ENCODE measurements at regions not wholly inside any gene's neighbourhood (a gene's known extent, or its start where the extent isn't known, plus 50 kb on each side); places are given as distances from the start of the nearest gene placed in this dataset.

- no peaks in the 10 kb centered on the region for H3K27me3 ChIP-seq
- intact Hi-C loops (cut with DNase I), result loop anchor here (5.0 kb wide), 2 partner anchors 84 to 164 kb away; no protein-coding TSS in a partner anchor
- DNase-seq (ENCODE audit: extremely low spot score), result peak; percentile 99
- peak overlapping the region; percentile 97 to 100 (median 98) for H3K27ac ChIP-seq (replicated peaks in 1 of 4)
- no peaks in the 10 kb centered on the region for H3K9me3 ChIP-seq
- peaks cover 0 to 20% (median 10%) of the 10 kb centered on the region in 4 donors for H3K36me3 ChIP-seq
- H3K4me3 ChIP-seq, result peak overlapping the region; percentile 64 to 71 (median 66)
- H3K4me1 ChIP-seq, result peaks cover 63 to 97% (median 94%) of the 10 kb centered on the region in 4 donors
- WGBS, result under 1% methylated on average over 19 of the region's 43 CpGs
- TF ChIP-seq POLR2A (IDR thresholded peaks at IDR 0.05; ENCODE audit: low read depth), result peak; percentile 82
- peak in 1 of 2 donors; percentile 93 for TF ChIP-seq POLR2AphosphoS5 (IDR thresholded peaks at IDR 0.05)
- no peak for TF ChIP-seq EP300 (IDR thresholded peaks at IDR 0.05)
- no peak for TF ChIP-seq CTCF (IDR thresholded peaks at IDR 0.05)
Measured at GRCh38 chr9:129496473-129497004, 124.4 kb downstream of the C9orf50 start.

GRCh38 chr9:129495620-129496472 is 125.1 kb downstream of the C9orf50 start:
- H3K4me1 ChIP-seq, result peaks cover 70 to 98% (median 97%) of the 10 kb centered on the region in 4 donors
- intact Hi-C loops (cut with DNase I), result loop anchor here (5.0 kb wide), 2 partner anchors 84 to 164 kb away; no protein-coding TSS in a partner anchor
- H3K9me3 ChIP-seq, result no peaks in the 10 kb centered on the region
- peak overlapping the region; percentile 64 to 71 (median 66) for H3K4me3 ChIP-seq
- TF ChIP-seq POLR2AphosphoS5 (IDR thresholded peaks at IDR 0.05) (peak in 1 of 2 donors; percentile 78), CTCF (IDR thresholded peaks at IDR 0.05) (peak in 1 of 3 experiments; percentile 6), EP300 (IDR thresholded peaks at IDR 0.05) (no peak), POLR2A (IDR thresholded peaks at IDR 0.05; ENCODE audit: low read depth) (peak; percentile 15)
- H3K27ac ChIP-seq (replicated peaks in 1 of 4), result peak overlapping the region; percentile 97 to 100 (median 98)
- peak; percentile 97 for DNase-seq (ENCODE audit: extremely low spot score)
- peaks cover 0 to 20% (median 10%) of the 10 kb centered on the region in 4 donors for H3K36me3 ChIP-seq
- H3K27me3 ChIP-seq, result no peaks in the 10 kb centered on the region
- 9% methylated on average over 11 of the region's 50 CpGs for WGBS

GRCh38 chr9:129494113-129494789 is 126.7 kb downstream of the C9orf50 start:
- Histone ChIP-seq H3K4me3 (no peak overlapping the region), H3K27ac (replicated peaks in 1 of 4) (peak overlapping the region; percentile 97 to 100 (median 98)), H3K4me1 (peaks cover 72 to 98% (median 97%) of the 10 kb centered on the region in 4 donors), H3K27me3 (no peaks in the 10 kb centered on the region), H3K9me3 (no peaks in the 10 kb centered on the region), H3K36me3 (peaks cover 0 to 20% (median 10%) of the 10 kb centered on the region in 4 donors)
- 76% methylated on average over 11 of the region's 11 CpGs for WGBS
- intact Hi-C loops (cut with DNase I), result no loop called here
- TF ChIP-seq EP300 (IDR thresholded peaks at IDR 0.05), result no peak
- TF ChIP-seq CTCF (IDR thresholded peaks at IDR 0.05), result no peak
- TF ChIP-seq POLR2A (IDR thresholded peaks at IDR 0.05; ENCODE audit: low read depth), result no peak
- TF ChIP-seq POLR2AphosphoS5 (IDR thresholded peaks at IDR 0.05), result no peak
- no peak for DNase-seq (ENCODE audit: extremely low spot score)

GRCh38 chr9:129493706-129494047 is 127.2 kb downstream of the C9orf50 start:
- H3K9me3 ChIP-seq, result no peaks in the 10 kb centered on the region
- H3K27ac ChIP-seq (replicated peaks in 1 of 4), result peak overlapping the region; percentile 97 to 100 (median 98)
- no peaks in the 10 kb centered on the region for H3K27me3 ChIP-seq
- peaks cover 0 to 20% (median 10%) of the 10 kb centered on the region in 4 donors for H3K36me3 ChIP-seq
- H3K4me1 ChIP-seq, result peaks cover 70 to 98% (median 97%) of the 10 kb centered on the region in 4 donors
- 78% methylated on average over 8 of the region's 8 CpGs for WGBS
- intact Hi-C loops (cut with DNase I), result no loop called here
- no peak overlapping the region for H3K4me3 ChIP-seq
- TF ChIP-seq CTCF (IDR thresholded peaks at IDR 0.05), result no peak
- TF ChIP-seq EP300 (IDR thresholded peaks at IDR 0.05), result no peak
- TF ChIP-seq POLR2AphosphoS5 (IDR thresholded peaks at IDR 0.05), result no peak
- no peak for TF ChIP-seq POLR2A (IDR thresholded peaks at IDR 0.05; ENCODE audit: low read depth)
- DNase-seq (ENCODE audit: extremely low spot score), result no peak

All from esophagus muscularis mucosa (tissue), 4 donors.